Upper lobe of left lung (tissue), 4 donors: ENCODE measurements at regions not wholly inside any gene's neighbourhood (a gene's known extent, or its start where the extent isn't known, plus 50 kb on each side); places are given as distances from the start of the nearest gene placed in this dataset.

Source experiments
- POLR2A ChIP-seq, 4 donors: fragments of 450-650 bp; IDR thresholded peaks; one replicate each; pipeline ENCODE4 v1.5.1; 2016 to 2017; ENCODE audit warnings: antibody characterized with exemption in 4 of 4, mild to moderate bottlenecking in 2 of 4
- TF ChIP-seq, protein P1 (sequence below), 6 experiments: fragments of 450-650 bp in 4 of 6; fragments of 200-600 bp in 2 of 6; sonication (generic) in 2 of 6; IDR thresholded peaks; one replicate each; pipeline ENCODE4 v1.5.1; 2016 to 2019; ENCODE audit warnings: antibody characterized with exemption in 6 of 6

GRCh38 chr13:64925727-64926126 lies 2304.4 kb downstream of the PCDH9 start:
- TF ChIP-seq, protein P1, sequence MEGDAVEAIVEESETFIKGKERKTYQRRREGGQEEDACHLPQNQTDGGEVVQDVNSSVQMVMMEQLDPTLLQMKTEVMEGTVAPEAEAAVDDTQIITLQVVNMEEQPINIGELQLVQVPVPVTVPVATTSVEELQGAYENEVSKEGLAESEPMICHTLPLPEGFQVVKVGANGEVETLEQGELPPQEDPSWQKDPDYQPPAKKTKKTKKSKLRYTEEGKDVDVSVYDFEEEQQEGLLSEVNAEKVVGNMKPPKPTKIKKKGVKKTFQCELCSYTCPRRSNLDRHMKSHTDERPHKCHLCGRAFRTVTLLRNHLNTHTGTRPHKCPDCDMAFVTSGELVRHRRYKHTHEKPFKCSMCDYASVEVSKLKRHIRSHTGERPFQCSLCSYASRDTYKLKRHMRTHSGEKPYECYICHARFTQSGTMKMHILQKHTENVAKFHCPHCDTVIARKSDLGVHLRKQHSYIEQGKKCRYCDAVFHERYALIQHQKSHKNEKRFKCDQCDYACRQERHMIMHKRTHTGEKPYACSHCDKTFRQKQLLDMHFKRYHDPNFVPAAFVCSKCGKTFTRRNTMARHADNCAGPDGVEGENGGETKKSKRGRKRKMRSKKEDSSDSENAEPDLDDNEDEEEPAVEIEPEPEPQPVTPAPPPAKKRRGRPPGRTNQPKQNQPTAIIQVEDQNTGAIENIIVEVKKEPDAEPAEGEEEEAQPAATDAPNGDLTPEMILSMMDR (IDR thresholded peaks at IDR 0.05), result no peak
- no peak for TF ChIP-seq POLR2A (IDR thresholded peaks at IDR 0.05)
